ENCODE measurements at regions not wholly inside any gene's neighbourhood (a gene's known extent, or its start where the extent isn't known, plus 50 kb on each side); places are given as distances from the start of the nearest gene placed in this dataset.

DNA sequence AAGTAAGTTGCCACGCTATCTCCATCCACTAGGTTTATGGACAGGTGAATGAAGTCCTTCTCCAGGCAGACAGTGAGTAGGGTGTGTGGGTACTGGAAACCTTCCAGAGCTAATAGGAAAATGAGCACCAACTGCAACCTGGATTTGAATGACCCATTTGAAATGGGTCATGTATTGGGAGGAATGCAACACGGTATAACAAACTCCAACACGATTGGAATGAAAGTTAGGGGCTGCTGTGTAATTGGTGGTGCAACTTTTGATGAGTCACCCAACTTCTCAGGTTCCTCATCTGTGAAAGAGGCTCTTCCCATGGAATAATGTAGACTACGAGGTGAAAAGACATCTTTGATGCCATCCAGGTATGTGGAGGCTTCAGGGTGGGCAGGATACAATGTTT lies 241.4 kb upstream of the PODXL start:
- Histone ChIP-seq H3K79me1 (ENCODE audit: low read depth in 1 of 2, low read length in 2 of 2) (no peaks in the 10 kb centered on the region), H2BK120ac (ENCODE audit: low read depth, low read length) (no peak overlapping the region), H3K23ac (ENCODE audit: low read depth, low read length) (no peak overlapping the region), H3K4me1 (ENCODE audit: control insufficient read depth, insufficient read depth, low read length) (no peaks in the 10 kb centered on the region), H4K20me1 (ENCODE audit: insufficient read depth, low read length) (no peaks in the 10 kb centered on the region), H2BK5ac (ENCODE audit: low read depth, low read length, poor library complexity, severe bottlenecking) (no peak overlapping the region), H2BK20ac (ENCODE audit: low read depth, low read length) (no peak overlapping the region), H3K14ac (replicated peaks; ENCODE audit: low read depth, low read length) (no peak overlapping the region), H3K4me3 (ENCODE audit: insufficient read depth, low read depth, low read length) (no peak overlapping the region), H3K9me1 (ENCODE audit: insufficient read depth, low read length) (no peaks in the 10 kb centered on the region), H3K27me3 (ENCODE audit: control insufficient read depth, insufficient read depth, low read length) (no peaks in the 10 kb centered on the region), H4K5ac (ENCODE audit: low read depth, low read length) (no peak overlapping the region), H2AFZ (replicated peaks; ENCODE audit: low read length, poor library complexity) (no peak overlapping the region), H2AK9ac (replicated peaks; ENCODE audit: low read depth, low read length, poor library complexity) (no peak overlapping the region), H3K36me3 (ENCODE audit: control insufficient read depth, insufficient read depth, low read length) (no peaks in the 10 kb centered on the region), H3K9ac (ENCODE audit: low read depth, low read length) (no peak overlapping the region), H3K27ac (ENCODE audit: insufficient read depth, low read length) (no peak overlapping the region), H3K18ac (ENCODE audit: low read depth, low read length) (no peak overlapping the region), H2AK5ac (ENCODE audit: low read depth, low read length) (no peak overlapping the region), H3K4ac (ENCODE audit: low read depth, low read length) (no peak overlapping the region), H2BK15ac (ENCODE audit: low read depth, low read length) (no peak overlapping the region), H3K9me3 (ENCODE audit: control insufficient read depth, insufficient read depth, low read length) (no peaks in the 10 kb centered on the region), H4K91ac (ENCODE audit: insufficient read depth, low read depth, low read length) (no peak overlapping the region), H3K56ac (ENCODE audit: extremely low read depth, insufficient read depth, low read length) (no peak overlapping the region), H4K8ac (ENCODE audit: low read depth in 2 of 2, low read length in 2 of 2) (no peak overlapping the region), H3K4me2 (ENCODE audit: low read depth, low read length) (no peak overlapping the region)
- CTCF ChIA-PET: no interaction called here
- in situ Hi-C loops (cut with MboI; ENCODE audit: low sequenced_read_pairs) (no loop called here), dilution Hi-C loops (cut with HindIII; ENCODE audit: low sequenced_read_pairs, unreplicated experiment) (no loop called here), intact Hi-C loops (cut with micrococcal nuclease) (no loop called here)
- ATAC-seq (ENCODE audit: low read depth) (no peak), DNase-seq (no peak)
- no TSS peak for BruUV-seq (replicated peaks)
- 20% methylated on average over 2 of the region's 4 CpGs; no CpG with 5 or more reads in 1 of the 2 experiments for WGBS, 2 experiments (ENCODE audit: extremely low coverage in 2 of 2, insufficient read length in 1 of 2)
- TF ChIP-seq, protein P1, sequence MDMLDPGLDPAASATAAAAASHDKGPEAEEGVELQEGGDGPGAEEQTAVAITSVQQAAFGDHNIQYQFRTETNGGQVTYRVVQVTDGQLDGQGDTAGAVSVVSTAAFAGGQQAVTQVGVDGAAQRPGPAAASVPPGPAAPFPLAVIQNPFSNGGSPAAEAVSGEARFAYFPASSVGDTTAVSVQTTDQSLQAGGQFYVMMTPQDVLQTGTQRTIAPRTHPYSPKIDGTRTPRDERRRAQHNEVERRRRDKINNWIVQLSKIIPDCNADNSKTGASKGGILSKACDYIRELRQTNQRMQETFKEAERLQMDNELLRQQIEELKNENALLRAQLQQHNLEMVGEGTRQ (IDR thresholded peaks at IDR 0.05; ENCODE audit: low read depth, low read length): no peak
- TF ChIP-seq MAZ (IDR thresholded peaks at IDR 0.05; ENCODE audit: borderline replicate concordance, low read depth, low read length) (no peak), RCOR1 (IDR thresholded peaks at IDR 0.05; ENCODE audit: insufficient replicate concordance, low read length) (no peak), BHLHE40 (IDR thresholded peaks at IDR 0.05; ENCODE audit: low read depth, low read length) (no peak), RAD21 (IDR thresholded peaks at IDR 0.05; ENCODE audit: low read length) (no peak), CHD1 (IDR thresholded peaks at IDR 0.05; ENCODE audit: low read depth, low read length) (no peak), SMC3 (IDR thresholded peaks at IDR 0.05; ENCODE audit: low read depth, low read length) (no peak)
- TF ChIP-seq, protein P2, sequence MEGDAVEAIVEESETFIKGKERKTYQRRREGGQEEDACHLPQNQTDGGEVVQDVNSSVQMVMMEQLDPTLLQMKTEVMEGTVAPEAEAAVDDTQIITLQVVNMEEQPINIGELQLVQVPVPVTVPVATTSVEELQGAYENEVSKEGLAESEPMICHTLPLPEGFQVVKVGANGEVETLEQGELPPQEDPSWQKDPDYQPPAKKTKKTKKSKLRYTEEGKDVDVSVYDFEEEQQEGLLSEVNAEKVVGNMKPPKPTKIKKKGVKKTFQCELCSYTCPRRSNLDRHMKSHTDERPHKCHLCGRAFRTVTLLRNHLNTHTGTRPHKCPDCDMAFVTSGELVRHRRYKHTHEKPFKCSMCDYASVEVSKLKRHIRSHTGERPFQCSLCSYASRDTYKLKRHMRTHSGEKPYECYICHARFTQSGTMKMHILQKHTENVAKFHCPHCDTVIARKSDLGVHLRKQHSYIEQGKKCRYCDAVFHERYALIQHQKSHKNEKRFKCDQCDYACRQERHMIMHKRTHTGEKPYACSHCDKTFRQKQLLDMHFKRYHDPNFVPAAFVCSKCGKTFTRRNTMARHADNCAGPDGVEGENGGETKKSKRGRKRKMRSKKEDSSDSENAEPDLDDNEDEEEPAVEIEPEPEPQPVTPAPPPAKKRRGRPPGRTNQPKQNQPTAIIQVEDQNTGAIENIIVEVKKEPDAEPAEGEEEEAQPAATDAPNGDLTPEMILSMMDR (conservative IDR thresholded peaks at IDR 0.05; ENCODE audit: low read depth, low read length): no peak
- POLR2A ChIA-PET (ENCODE audit: unreplicated experiment): no interaction called here

Data from IMR-90 (cell line).